HG02885 (cell line): ENCODE measurements at regions not wholly inside any gene's neighbourhood (a gene's known extent, or its start where the extent isn't known, plus 50 kb on each side); places are given as distances from the start of the nearest gene placed in this dataset.

Source experiments
- ATAC-seq: cut with Tn5 transposase; IDR thresholded peaks from one replicate; pipeline ENCODE4 v1.9.1; 2021; ENCODE audit warnings: mild to moderate bottlenecking; ENCODE audit not compliant: unreplicated experiment, poor library complexity

GRCh38 chr10:120641695-120642094, 184.7 kb downstream of the PLPP4 start:
- ATAC-seq: no peak

- no peak for ATAC-seq
Measured at GRCh38 chr10:120643351-120643750, 186.3 kb downstream of the PLPP4 start.

DNA sequence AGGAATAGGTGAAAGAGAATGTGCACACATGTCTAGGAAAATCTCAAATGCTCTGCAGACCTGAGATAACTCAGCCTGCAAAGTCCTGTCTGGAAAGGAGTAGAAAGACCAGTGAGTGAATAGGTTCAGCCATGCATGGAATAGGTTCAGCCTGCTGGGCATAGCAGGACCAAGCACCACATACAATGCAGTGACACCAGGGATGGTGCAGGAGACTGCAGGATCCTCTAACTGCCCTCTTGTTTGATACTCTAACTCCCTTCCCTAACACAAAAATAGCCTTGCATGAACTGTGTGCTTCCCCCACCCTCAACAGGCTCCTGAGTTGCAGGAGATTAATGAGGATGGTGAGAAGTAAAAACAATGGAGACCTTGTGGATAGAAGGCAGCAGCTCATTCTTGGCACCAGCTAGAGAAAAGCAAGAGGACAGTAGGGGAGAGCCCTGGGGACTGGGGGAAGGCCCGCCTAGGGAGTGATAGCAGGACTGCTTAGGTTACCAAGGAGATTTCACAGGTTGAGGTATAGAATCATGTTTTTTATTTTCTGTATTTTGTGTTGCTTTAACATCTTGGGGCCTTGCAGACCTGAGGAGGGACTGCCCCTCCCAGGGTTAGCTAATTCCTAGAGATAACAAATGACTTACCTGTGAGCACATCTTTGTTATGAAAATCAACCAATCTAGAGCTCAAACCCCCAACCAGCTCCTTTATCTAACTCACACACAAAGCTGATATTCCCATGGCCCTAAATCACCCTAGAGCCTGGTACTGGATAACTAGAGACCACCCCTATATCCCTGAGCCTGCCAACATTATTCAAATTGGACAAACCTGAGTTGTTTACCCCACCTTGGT, 187.8 kb downstream of the PLPP4 start:
- no peak for ATAC-seq

- ATAC-seq: no peak
Measured at GRCh38 chr10:120646159-120646732, 189.2 kb downstream of the PLPP4 start.

DNA sequence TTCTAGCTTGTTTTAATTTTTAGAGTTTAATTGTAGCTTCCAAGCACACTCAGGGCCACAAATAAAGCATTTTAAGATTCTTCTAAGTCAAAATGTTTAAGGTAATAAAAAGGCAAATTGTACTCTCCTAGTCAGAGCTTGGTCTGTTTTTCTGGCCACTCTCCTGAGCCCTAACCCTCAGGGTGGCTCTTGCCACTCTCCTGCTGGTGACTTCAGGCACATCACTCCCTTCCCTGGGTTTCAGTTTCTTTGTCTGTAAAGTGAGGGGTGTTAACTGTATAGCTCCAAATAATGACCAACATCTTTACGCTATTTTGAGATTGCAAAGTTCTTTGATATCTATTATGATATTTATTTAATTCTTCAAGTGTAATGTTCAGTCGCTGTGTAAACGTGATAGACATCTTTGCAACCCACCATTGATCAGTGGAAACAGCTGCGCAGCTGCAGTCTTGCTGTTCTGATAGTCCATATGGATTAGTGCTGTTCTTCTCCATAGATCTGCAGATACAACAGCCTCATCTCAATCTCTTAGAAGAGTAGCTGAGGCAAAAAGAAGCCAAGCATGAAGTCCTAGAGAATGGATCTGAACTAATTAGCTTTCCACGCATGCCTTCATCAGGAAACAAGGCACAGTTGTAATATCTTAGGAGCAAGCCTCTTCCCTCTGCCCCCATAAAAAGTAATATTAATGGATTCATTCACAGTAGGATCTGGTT, 189.9 kb downstream of the PLPP4 start:
- ATAC-seq: no peak

DNA sequence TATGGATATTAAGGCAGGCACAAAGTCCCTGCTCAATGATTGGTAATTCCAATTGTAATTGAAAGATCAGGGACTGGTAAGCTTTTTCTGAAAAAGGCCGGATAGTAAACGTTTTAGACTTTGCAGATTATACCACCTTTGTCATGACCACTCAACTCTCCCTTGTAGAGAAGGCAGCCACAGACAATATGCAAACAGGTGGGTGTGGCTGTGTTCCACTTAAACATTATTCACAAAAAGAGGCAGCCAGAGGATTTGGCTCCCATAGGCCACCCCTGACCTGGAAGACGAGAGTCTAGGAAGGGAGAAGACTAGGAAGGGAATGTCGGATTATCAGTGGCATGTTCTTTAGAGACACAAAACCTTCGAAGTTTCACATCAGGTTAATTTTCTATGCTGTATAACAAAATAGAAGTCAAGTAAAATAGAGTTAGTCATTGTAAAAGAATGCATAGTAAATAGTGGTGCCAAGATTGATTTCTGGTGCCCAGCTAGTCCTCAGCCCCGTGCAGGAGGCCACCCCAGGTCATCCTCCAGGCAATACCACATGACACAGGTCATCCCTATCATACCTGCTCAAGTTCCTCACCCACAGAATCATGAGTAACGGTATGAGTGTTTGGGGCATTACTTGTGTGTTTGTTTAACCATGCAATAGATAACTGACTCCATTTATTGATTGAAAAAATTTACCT, 193.8 kb downstream of the PLPP4 start:
- no peak for ATAC-seq

- no peak for ATAC-seq
Measured at GRCh38 chr10:120656107-120656506, 195.1 kb upstream of the WDR11 start.

DNA sequence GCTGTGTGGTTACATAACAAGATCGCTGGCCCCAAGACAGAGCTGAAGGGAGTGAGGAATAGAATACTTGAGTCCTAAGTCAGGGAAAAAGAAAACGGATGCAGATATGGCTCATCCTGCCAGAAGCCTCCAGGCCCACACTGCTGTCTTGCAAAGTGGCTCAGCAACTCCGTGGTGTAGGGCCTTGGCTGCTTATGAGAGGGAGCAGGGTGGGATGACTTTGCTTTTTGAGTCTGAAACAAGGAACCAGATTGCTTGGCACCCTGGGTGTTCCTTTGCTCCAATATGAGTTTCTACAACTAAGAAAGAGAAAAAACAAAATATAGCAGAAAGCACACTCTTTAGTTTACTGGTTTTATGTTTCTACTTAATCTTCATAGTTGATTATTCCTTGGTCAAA, 193.8 kb upstream of the WDR11 start:
- no peak for ATAC-seq

DNA sequence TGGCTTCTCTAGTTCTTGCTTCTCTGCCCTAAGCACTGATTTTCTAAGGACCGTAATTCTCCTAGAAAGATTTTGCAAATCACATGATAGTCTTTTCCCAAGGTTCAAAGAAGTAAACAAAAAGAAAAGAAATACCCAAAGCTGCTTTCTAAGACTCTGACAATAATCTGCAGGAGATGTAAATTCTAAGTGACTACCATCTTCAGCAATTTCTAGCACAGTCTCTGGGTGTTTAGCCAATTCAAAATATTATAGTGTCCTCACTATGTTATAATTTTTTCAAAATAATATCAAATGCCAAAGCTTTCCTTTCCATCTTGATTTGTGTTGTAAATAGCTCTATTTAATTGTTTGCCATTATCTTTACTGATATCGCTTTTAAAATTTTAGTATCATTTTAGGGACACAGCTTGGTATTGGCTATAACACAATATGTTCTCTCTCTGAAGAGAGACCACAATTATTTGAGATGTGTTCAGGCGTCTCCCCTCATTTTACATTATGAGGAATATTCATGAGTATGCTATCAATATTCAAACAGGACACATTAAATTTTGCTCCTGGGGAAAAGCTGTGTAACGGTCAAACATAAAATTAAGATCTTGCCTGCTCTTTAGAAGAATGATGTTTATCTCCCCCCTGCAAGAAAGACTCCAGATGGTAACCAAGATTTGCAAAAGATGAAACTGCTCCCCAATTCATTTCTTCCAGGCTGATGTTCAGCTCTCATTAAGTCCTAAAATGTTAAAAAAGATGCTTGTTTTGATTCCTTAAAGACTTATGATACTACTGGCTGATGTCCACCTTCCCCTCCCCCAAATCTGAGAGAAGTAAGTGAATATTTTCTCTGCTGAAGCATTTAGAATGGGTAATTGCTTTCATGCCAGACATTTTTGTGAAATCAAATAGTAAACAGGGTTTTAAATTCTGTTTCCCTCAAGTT, 191.9 kb upstream of the WDR11 start:
- no peak for ATAC-seq

GRCh38 chr10:120666308-120666707, 184.9 kb upstream of the WDR11 start:
- ATAC-seq: no peak

- ATAC-seq: no peak
Measured at GRCh38 chr10:120667276-120667675, 183.9 kb upstream of the WDR11 start.

- no peak for ATAC-seq
Measured at GRCh38 chr10:120671491-120671890, 179.7 kb upstream of the WDR11 start.

GRCh38 chr10:120683454-120683853, 167.7 kb upstream of the WDR11 start:
- no peak for ATAC-seq

GRCh38 chr10:120684226-120684625, 166.9 kb upstream of the WDR11 start:
- no peak for ATAC-seq

DNA sequence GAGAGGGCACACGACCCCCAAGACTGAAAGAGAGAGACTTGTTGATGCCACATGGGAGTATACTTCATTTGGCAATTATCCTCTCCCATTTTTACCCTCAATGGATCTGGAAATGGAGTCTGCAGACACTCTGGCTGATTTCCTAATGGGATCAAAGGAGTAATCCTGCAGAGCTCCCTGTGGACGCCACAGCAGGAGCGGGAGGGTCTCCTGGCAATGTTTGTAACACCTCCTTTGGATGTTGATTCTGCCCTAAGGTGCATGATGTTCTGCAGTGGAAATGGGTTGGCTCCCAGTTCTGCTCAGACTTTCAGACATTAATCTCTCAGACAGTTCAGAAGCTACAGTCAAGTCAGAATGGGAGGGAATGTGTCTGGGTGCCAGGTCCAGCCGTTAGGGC, 166.0 kb upstream of the WDR11 start:
- ATAC-seq: no peak

DNA sequence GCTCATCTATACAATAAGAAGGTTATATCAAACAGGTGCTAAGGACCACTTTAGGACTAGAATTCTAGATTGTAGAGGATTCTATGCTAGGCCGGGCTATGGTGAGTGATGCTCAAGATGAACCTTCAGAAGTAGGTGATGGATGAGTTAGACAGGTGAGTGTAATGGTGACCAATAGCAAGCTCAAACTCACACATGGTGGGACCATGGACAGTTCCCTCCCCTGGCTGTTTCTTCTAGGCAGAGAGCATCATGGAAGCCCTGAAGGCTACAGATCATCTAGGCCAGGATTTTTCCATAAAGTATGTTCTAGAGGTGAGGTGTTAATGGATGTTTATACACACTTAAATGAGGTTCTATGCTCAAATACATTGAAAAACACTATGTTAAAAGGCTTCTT, 162.2 kb upstream of the WDR11 start:
- ATAC-seq: no peak

DNA sequence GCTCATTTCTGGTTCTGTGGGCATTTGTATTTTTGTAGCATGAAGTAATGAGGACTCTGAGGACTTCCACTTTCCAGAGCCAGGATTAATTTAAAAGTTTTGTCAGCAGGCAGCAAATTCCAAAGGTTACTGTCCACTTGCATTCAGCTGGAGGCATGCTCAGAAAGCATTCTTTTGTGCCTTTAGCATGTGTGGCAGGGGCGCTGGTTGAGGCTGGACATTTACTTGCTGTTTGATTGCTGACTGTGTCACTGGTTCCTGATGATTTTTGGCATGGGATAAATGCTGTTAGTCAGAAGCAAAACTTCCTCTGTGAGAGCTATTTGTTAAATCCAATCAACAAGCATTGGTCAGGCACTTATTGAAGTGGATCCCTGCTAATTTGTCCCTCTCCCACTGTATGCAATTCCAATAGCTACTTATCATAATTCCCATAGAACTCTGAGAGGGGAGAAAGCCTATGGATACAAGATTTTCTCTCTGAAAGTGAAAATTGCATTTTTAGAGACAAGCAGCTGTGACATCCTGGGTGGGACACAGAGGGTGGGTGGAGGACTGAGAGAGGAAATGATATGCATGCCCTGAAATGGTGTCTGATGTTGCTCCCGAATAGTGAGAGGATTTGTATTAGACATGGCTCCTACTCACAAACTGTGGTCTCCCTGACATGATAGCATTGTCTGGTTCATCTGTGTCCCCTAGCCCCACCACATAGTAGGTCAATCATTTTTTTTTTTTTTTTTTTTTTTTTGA, 161.2 kb upstream of the WDR11 start:
- ATAC-seq: no peak

DNA sequence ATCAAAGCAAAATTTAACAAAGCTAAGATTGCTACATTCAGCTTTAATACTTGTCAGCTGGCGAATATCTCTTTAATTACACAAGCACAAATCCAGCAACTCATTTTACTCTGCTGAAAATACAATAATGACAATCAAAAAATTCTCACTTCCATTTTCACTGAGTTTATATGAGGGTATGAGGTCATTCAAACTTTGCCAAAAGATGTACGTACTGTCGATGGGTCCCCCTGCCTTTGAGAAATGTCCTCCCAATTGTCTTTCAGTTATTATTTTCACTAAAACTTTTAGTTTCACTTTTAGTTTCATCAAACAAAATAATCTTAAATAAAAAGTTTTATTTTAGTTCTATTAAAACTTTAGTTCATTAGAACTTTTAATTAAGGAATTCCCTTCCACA, 159.5 kb upstream of the WDR11 start:
- ATAC-seq: no peak

DNA sequence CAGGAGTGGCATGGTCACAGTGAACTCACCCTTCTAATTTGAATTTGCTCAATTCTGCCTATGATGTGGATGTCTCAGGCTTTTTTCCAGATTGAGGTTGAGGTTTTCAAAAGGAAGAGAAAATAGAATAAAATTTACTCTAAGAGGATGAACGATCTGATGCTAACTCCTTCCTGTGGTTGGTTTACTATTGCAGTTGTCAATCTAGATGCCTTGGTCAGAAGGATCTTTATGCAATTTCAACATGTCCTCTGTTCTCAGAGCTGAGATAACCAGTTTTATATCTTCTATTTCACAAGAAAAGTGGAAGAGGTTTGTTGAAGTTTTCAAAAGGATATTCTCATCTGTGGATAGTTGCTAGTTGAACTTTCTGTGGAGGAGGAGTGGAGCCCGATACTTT, 150.7 kb upstream of the WDR11 start:
- no peak for ATAC-seq
